Ishikawa (cell line): ENCODE measurements at regions not wholly inside any gene's neighbourhood (a gene's known extent, or its start where the extent isn't known, plus 50 kb on each side); places are given as distances from the start of the nearest gene placed in this dataset.

Source experiments
- REST ChIP-seq: IDR thresholded peaks from 2 replicates; pipeline ENCODE4 v1.6.1; 2012; ENCODE audit warnings: low read depth, mild to moderate bottlenecking
- ZBTB7A ChIP-seq: IDR thresholded peaks from 2 replicates; pipeline ENCODE4 v1.6.1; 2012; ENCODE audit warnings: low read depth

- TF ChIP-seq REST (no peak), ZBTB7A (no peak)
Measured at GRCh38 chr5:89948977-89949376, 460.6 kb downstream of the CETN3 start.
